ENCODE measurements at regions not wholly inside any gene's neighbourhood (a gene's known extent, or its start where the extent isn't known, plus 50 kb on each side); places are given as distances from the start of the nearest gene placed in this dataset.

GRCh38 chr6:71206089-71206488, 82.5 kb upstream of the OGFRL1 start:
- Histone ChIP-seq H2AK5ac (ENCODE audit: low read length, severe bottlenecking) (no peak overlapping the region), H2BK12ac (ENCODE audit: low read length in 2 of 2) (no peak overlapping the region), H2BK120ac (ENCODE audit: low read depth, low read length) (no peak overlapping the region), H4K91ac (ENCODE audit: low read length) (no peak overlapping the region), H2BK15ac (ENCODE audit: low read depth, poor library complexity, severe bottlenecking) (no peak overlapping the region), H2BK5ac (ENCODE audit: low read depth, low read length, poor library complexity, severe bottlenecking) (no peak overlapping the region), H3K18ac (ENCODE audit: low read depth in 1 of 2, low read length in 2 of 2) (no peak overlapping the region), H3K4me2 (ENCODE audit: low read length, poor library complexity, severe bottlenecking) (no peak overlapping the region), H3K27ac (ENCODE audit: low read length, poor library complexity, severe bottlenecking) (peak overlapping the region; percentile 52), H4K8ac (ENCODE audit: low read length) (no peak overlapping the region), H3K27me3 (ENCODE audit: control insufficient read depth in 1 of 2, insufficient read depth in 1 of 2, low read length in 2 of 2) (no peaks in the 10 kb centered on the region), H3K4me1 (ENCODE audit: control insufficient read depth, insufficient read depth, low read depth, low read length) (peaks cover 2% of the 10 kb centered on the region), H3K79me1 (replicated peaks; ENCODE audit: low read length, poor library complexity, severe bottlenecking) (no peaks in the 10 kb centered on the region), H3K4me3 (ENCODE audit: insufficient read depth in 1 of 2, low read depth in 1 of 2, low read length in 2 of 2) (no peak overlapping the region), H3K9me3 (ENCODE audit: control insufficient read depth, low read length) (no peaks in the 10 kb centered on the region), H3K14ac (ENCODE audit: low read length in 2 of 2) (no peak overlapping the region), H3K9ac (ENCODE audit: low read length) (peak overlapping the region; percentile 55), H2AFZ (ENCODE audit: low read depth, low read length) (no peak overlapping the region), H3K4ac (ENCODE audit: low read depth in 1 of 2, low read length in 2 of 2) (no peak overlapping the region), H3K23ac (ENCODE audit: low read length in 2 of 2) (no peak overlapping the region), H3K36me3 (ENCODE audit: control insufficient read depth in 1 of 2, insufficient read depth in 2 of 2, low read depth in 1 of 2, low read length in 2 of 2) (no peaks in the 10 kb centered on the region)
- DNase-seq = no peak
- WGBS = no CpG with 5 or more reads among the region's 2 CpGs

GRCh38 chr6:71209206-71209605, 79.4 kb upstream of the OGFRL1 start:
- DNase-seq = no peak
- H2BK120ac ChIP-seq (ENCODE audit: low read depth, low read length) = no peak overlapping the region
- no peak overlapping the region for H4K91ac ChIP-seq (ENCODE audit: low read length)
- no peak overlapping the region for H3K14ac ChIP-seq (ENCODE audit: low read length in 2 of 2)
- no peaks in the 10 kb centered on the region for H3K36me3 ChIP-seq (ENCODE audit: control insufficient read depth in 1 of 2, insufficient read depth in 2 of 2, low read depth in 1 of 2, low read length in 2 of 2)
- H2BK12ac ChIP-seq (ENCODE audit: low read length in 2 of 2) = no peak overlapping the region
- H3K4ac ChIP-seq (ENCODE audit: low read depth in 1 of 2, low read length in 2 of 2) = no peak overlapping the region
- H3K9ac ChIP-seq (ENCODE audit: low read length) = no peak overlapping the region
- no peak overlapping the region for H2BK5ac ChIP-seq (ENCODE audit: low read depth, low read length, poor library complexity, severe bottlenecking)
- peaks cover 2% of the 10 kb centered on the region for H3K4me1 ChIP-seq (ENCODE audit: control insufficient read depth, insufficient read depth, low read depth, low read length)
- H3K23ac ChIP-seq (ENCODE audit: low read length in 2 of 2) = no peak overlapping the region
- no peaks in the 10 kb centered on the region for H3K9me3 ChIP-seq (ENCODE audit: control insufficient read depth, low read length)
- no peak overlapping the region for H3K4me2 ChIP-seq (ENCODE audit: low read length, poor library complexity, severe bottlenecking)
- no peak overlapping the region for H2BK15ac ChIP-seq (ENCODE audit: low read depth, poor library complexity, severe bottlenecking)
- H3K4me3 ChIP-seq (ENCODE audit: insufficient read depth in 1 of 2, low read depth in 1 of 2, low read length in 2 of 2) = no peak overlapping the region
- 100% methylated on average over 1 of the region's 1 CpG for WGBS
- H3K27ac ChIP-seq (ENCODE audit: low read length, poor library complexity, severe bottlenecking) = no peak overlapping the region
- H4K8ac ChIP-seq (ENCODE audit: low read length) = no peak overlapping the region
- H2AFZ ChIP-seq (ENCODE audit: low read depth, low read length) = no peak overlapping the region
- no peak overlapping the region for H2AK5ac ChIP-seq (ENCODE audit: low read length, severe bottlenecking)
- no peak overlapping the region for H3K18ac ChIP-seq (ENCODE audit: low read depth in 1 of 2, low read length in 2 of 2)
- H3K79me1 ChIP-seq (replicated peaks; ENCODE audit: low read length, poor library complexity, severe bottlenecking) = no peaks in the 10 kb centered on the region
- no peaks in the 10 kb centered on the region for H3K27me3 ChIP-seq (ENCODE audit: control insufficient read depth in 1 of 2, insufficient read depth in 1 of 2, low read length in 2 of 2)

GRCh38 chr6:71209626-71210025, 79.0 kb upstream of the OGFRL1 start:
- H3K4me1 ChIP-seq (ENCODE audit: control insufficient read depth, insufficient read depth, low read depth, low read length) = no peaks in the 10 kb centered on the region
- no peak overlapping the region for H4K8ac ChIP-seq (ENCODE audit: low read length)
- H2AK5ac ChIP-seq (ENCODE audit: low read length, severe bottlenecking) = no peak overlapping the region
- no peak overlapping the region for H3K14ac ChIP-seq (ENCODE audit: low read length in 2 of 2)
- H2BK120ac ChIP-seq (ENCODE audit: low read depth, low read length) = no peak overlapping the region
- H3K9me3 ChIP-seq (ENCODE audit: control insufficient read depth, low read length) = no peaks in the 10 kb centered on the region
- DNase-seq = no peak
- H2AFZ ChIP-seq (ENCODE audit: low read depth, low read length) = no peak overlapping the region
- no peak overlapping the region for H3K18ac ChIP-seq (ENCODE audit: low read depth in 1 of 2, low read length in 2 of 2)
- H3K4me3 ChIP-seq (ENCODE audit: insufficient read depth in 1 of 2, low read depth in 1 of 2, low read length in 2 of 2) = no peak overlapping the region
- H3K9ac ChIP-seq (ENCODE audit: low read length) = no peak overlapping the region
- H2BK15ac ChIP-seq (ENCODE audit: low read depth, poor library complexity, severe bottlenecking) = no peak overlapping the region
- H4K91ac ChIP-seq (ENCODE audit: low read length) = no peak overlapping the region
- no peaks in the 10 kb centered on the region for H3K79me1 ChIP-seq (replicated peaks; ENCODE audit: low read length, poor library complexity, severe bottlenecking)
- no peaks in the 10 kb centered on the region for H3K27me3 ChIP-seq (ENCODE audit: control insufficient read depth in 1 of 2, insufficient read depth in 1 of 2, low read length in 2 of 2)
- no peak overlapping the region for H3K4me2 ChIP-seq (ENCODE audit: low read length, poor library complexity, severe bottlenecking)
- no peak overlapping the region for H2BK5ac ChIP-seq (ENCODE audit: low read depth, low read length, poor library complexity, severe bottlenecking)
- H3K23ac ChIP-seq (ENCODE audit: low read length in 2 of 2) = no peak overlapping the region
- no peak overlapping the region for H2BK12ac ChIP-seq (ENCODE audit: low read length in 2 of 2)
- no peak overlapping the region for H3K27ac ChIP-seq (ENCODE audit: low read length, poor library complexity, severe bottlenecking)
- H3K36me3 ChIP-seq (ENCODE audit: control insufficient read depth in 1 of 2, insufficient read depth in 2 of 2, low read depth in 1 of 2, low read length in 2 of 2) = no peaks in the 10 kb centered on the region
- no peak overlapping the region for H3K4ac ChIP-seq (ENCODE audit: low read depth in 1 of 2, low read length in 2 of 2)

DNA sequence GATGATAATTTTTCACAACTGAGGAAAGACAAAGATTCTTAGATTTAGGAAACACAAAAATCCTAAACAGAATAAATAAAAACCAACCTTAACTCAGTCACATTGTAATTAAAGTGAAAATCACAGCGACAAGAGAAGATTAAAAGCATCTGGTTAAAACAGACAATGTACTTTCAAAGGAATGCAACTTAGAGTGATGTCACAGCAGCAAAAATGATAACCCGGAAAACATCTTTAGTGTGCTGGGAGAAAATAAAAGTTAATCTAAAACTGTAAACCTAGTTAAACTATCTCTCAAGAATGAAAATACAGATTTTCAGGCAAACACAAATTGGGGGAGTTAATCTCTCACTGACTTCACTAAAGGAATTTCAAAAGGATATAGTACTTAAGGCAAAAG, 76.8 kb upstream of the OGFRL1 start:
- H2BK5ac ChIP-seq (ENCODE audit: low read depth, low read length, poor library complexity, severe bottlenecking) = no peak overlapping the region
- H3K79me1 ChIP-seq (replicated peaks; ENCODE audit: low read length, poor library complexity, severe bottlenecking) = no peaks in the 10 kb centered on the region
- DNase-seq = no peak
- no peak overlapping the region for H3K14ac ChIP-seq (ENCODE audit: low read length in 2 of 2)
- no peak overlapping the region for H2AK5ac ChIP-seq (ENCODE audit: low read length, severe bottlenecking)
- H3K18ac ChIP-seq (ENCODE audit: low read depth in 1 of 2, low read length in 2 of 2) = no peak overlapping the region
- H3K36me3 ChIP-seq (ENCODE audit: control insufficient read depth in 1 of 2, insufficient read depth in 2 of 2, low read depth in 1 of 2, low read length in 2 of 2) = no peaks in the 10 kb centered on the region
- H3K4me3 ChIP-seq (ENCODE audit: insufficient read depth in 1 of 2, low read depth in 1 of 2, low read length in 2 of 2) = no peak overlapping the region
- H3K4me1 ChIP-seq (ENCODE audit: control insufficient read depth, insufficient read depth, low read depth, low read length) = no peaks in the 10 kb centered on the region
- no peak overlapping the region for H4K8ac ChIP-seq (ENCODE audit: low read length)
- no peak overlapping the region for H2AFZ ChIP-seq (ENCODE audit: low read depth, low read length)
- no peak overlapping the region for H3K4me2 ChIP-seq (ENCODE audit: low read length, poor library complexity, severe bottlenecking)
- H3K23ac ChIP-seq (ENCODE audit: low read length in 2 of 2) = no peak overlapping the region
- no peak overlapping the region for H4K91ac ChIP-seq (ENCODE audit: low read length)
- 71% methylated on average over 1 of the region's 2 CpGs for whole genome bisulfite sequencing
- peak overlapping the region; percentile 75 for H3K9ac ChIP-seq (ENCODE audit: low read length)
- H3K27ac ChIP-seq (ENCODE audit: low read length, poor library complexity, severe bottlenecking) = no peak overlapping the region
- H2BK12ac ChIP-seq (ENCODE audit: low read length in 2 of 2) = no peak overlapping the region
- H3K9me3 ChIP-seq (ENCODE audit: control insufficient read depth, low read length) = no peaks in the 10 kb centered on the region
- no peak overlapping the region for H2BK15ac ChIP-seq (ENCODE audit: low read depth, poor library complexity, severe bottlenecking)
- no peak overlapping the region for H2BK120ac ChIP-seq (ENCODE audit: low read depth, low read length)
- H3K27me3 ChIP-seq (ENCODE audit: control insufficient read depth in 1 of 2, insufficient read depth in 1 of 2, low read length in 2 of 2) = no peaks in the 10 kb centered on the region
- H3K4ac ChIP-seq (ENCODE audit: low read depth in 1 of 2, low read length in 2 of 2) = no peak overlapping the region

Measured in mesenchymal stem cell (in vitro differentiated cells and primary cell).